Adrenal gland (tissue), 9 donors: ENCODE measurements at regions not wholly inside any gene's neighbourhood (a gene's known extent, or its start where the extent isn't known, plus 50 kb on each side); places are given as distances from the start of the nearest gene placed in this dataset.
"Not testable (repeated sequence)": the region's sequence is repeated elsewhere in the genome, so short reads cannot be mapped to it uniquely, and the experiment has no call there.

Experiments
- DNase-seq, 7 donors: peaks; one replicate each; pipeline ENCODE4 v3.0.0-alpha.2; 2019 to 2020
- H3K27ac ChIP-seq, 5 donors: fragments of 200-600 bp; sonication (generic) in 4 of 5; 1 replicate in 3 of 5; 2 replicates in 2 of 5; pipeline versions ENCODE4 v1.5.1 to v1.8.0; 2016 to 2020; ENCODE audit warnings: mild to moderate bottlenecking in 1 of 5
- H3K27me3 ChIP-seq: fragments of 200-600 bp; 2 replicates; pipeline ENCODE4 v1.8.0; 2021
- H3K36me3 ChIP-seq, 2 donors: fragments of 200-600 bp; replicated peaks in 1 of 2; 1 replicate in 1 of 2; 2 replicates in 1 of 2; pipeline versions ENCODE4 v1.5.1 to v1.8.0; 2018 to 2022
- H3K4me1 ChIP-seq, 2 donors: fragments of 200-600 bp; replicated peaks in 1 of 2; 1 replicate in 1 of 2; 2 replicates in 1 of 2; pipeline versions ENCODE4 v1.5.1 to v1.8.0; 2018 to 2021
- H3K4me3 ChIP-seq, 4 donors: fragments of 200-600 bp; sonication (generic) in 3 of 4; one replicate each; pipeline ENCODE4 v1.5.1; 2016 to 2018
- H3K9me3 ChIP-seq, 3 donors: fragments of 200-600 bp; sonication (generic) in 1 of 3; replicated peaks in 1 of 3; 1 replicate in 2 of 3; 2 replicates in 1 of 3; pipeline versions ENCODE4 v1.5.1 to v1.8.0; 2016 to 2021
- POLR2A ChIP-seq, 2 donors: fragments of 450-650 bp; IDR thresholded peaks; one replicate each; pipeline ENCODE4 v1.6.1; 2017; ENCODE audit warnings: antibody characterized with exemption in 2 of 2, mild to moderate bottlenecking in 2 of 2, moderate library complexity in 1 of 2
- WGBS, 4 donors: extraction: QIAGEN DNeasy Blood & Tissue Kit in 2 of 4; methylation state at CpG; one replicate each; pipeline versions ENCODE4 v1.1.5 to v1.1.7; 2013 to 2017; 5-methylcytosine and 5-hydroxymethylcytosine counted together
- intact Hi-C, 2 donors: fragments of 100-400 bp; cut with DNase I; formaldehyde crosslinking; loops; one replicate each; pipeline versions ENCODE4 v1.14.1 to v1.15.0; 2022 to 2023
- TF ChIP-seq, protein P1 (sequence below), 6 experiments: fragments of 450-650 bp in 4 of 6; fragments of 200-600 bp in 2 of 6; sonication (generic) in 1 of 6; IDR thresholded peaks; 1 replicate in 5 of 6; 2 replicates in 1 of 6; pipeline versions ENCODE4 v1.5.1 to v1.8.0; 2016 to 2021; ENCODE audit warnings: antibody characterized with exemption in 6 of 6, mild to moderate bottlenecking in 2 of 6, moderate library complexity in 1 of 6
- donor health status: healthy with polysubstance abuse.
- donor health status: Bipolar disorder and iron deficiency.
- donor health status: DM: yes; HTN: yes; CAD: no.
- donor health status: DM: no; HTN: no; CAD: no.
- donor health status: DM: no; HTN: no; CAD: no.

DNA sequence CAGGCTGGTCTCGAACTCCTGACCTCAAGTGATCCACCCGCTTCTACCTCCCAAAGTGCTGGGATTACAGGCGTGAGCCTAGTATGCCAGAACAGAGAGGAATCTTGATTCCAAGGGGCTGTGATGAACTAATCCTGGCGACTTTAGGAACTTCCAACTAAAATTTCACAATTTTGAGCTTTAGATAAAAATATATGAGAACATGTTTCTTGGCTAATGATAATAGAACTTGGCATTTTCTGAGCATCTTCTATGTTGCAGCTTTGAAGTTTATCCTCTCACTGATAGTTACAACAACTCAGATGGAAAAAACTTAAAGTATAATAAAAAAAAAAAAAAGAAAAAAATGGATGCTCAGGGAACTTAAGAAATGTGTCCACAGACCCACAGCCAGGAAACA, 69.8 kb upstream of the WSCD1 start:
- no peaks in the 10 kb centered on the region for H3K4me1 ChIP-seq
- TF ChIP-seq, protein P1, sequence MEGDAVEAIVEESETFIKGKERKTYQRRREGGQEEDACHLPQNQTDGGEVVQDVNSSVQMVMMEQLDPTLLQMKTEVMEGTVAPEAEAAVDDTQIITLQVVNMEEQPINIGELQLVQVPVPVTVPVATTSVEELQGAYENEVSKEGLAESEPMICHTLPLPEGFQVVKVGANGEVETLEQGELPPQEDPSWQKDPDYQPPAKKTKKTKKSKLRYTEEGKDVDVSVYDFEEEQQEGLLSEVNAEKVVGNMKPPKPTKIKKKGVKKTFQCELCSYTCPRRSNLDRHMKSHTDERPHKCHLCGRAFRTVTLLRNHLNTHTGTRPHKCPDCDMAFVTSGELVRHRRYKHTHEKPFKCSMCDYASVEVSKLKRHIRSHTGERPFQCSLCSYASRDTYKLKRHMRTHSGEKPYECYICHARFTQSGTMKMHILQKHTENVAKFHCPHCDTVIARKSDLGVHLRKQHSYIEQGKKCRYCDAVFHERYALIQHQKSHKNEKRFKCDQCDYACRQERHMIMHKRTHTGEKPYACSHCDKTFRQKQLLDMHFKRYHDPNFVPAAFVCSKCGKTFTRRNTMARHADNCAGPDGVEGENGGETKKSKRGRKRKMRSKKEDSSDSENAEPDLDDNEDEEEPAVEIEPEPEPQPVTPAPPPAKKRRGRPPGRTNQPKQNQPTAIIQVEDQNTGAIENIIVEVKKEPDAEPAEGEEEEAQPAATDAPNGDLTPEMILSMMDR (IDR thresholded peaks at IDR 0.05): no peak
- TF ChIP-seq POLR2A (IDR thresholded peaks at IDR 0.05): no peak
- no peaks in the 10 kb centered on the region for H3K27me3 ChIP-seq
- no peaks in the 10 kb centered on the region for H3K9me3 ChIP-seq
- WGBS, 4 donors: 64 to 74% (median 71%) methylated on average over 4 of the region's 4 CpGs
- H3K36me3 ChIP-seq: no peaks in the 10 kb centered on the region
- no peak for DNase-seq
- no peak overlapping the region for H3K4me3 ChIP-seq
- no peak overlapping the region for H3K27ac ChIP-seq
- intact Hi-C loops: no loop called here

DNA sequence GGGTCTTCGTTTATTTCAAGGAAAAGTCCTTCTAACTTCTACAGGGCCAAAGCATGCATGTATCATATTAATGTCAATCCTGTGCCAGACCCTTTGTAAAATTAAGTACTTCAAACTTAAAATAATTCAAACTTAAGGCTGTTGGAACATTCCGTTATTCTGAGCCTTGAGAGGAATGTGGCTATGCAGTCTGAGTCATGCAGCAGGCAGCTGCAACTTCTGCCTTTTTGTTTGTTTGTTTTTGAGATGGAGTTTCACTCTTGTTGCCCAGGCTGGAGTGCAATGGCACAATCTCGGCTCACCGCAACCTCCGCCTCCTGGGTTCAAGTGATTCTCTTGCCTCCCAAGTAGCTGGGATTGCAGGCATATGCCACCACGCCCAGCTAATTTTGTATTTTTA, 67.0 kb upstream of the WSCD1 start:
- H3K4me3 ChIP-seq, DNase-seq, intact Hi-C loops, H3K9me3 ChIP-seq, H3K27ac ChIP-seq, H3K4me1 ChIP-seq, H3K36me3 ChIP-seq, H3K27me3 ChIP-seq: not testable (repeated sequence)
- 59 to 68% (median 64%) methylated on average over 6 of the region's 6 CpGs for WGBS, 4 donors

- DNase-seq: no peak
- TF ChIP-seq POLR2A (IDR thresholded peaks at IDR 0.05): no peak
- TF ChIP-seq, protein P1 (IDR thresholded peaks at IDR 0.05): no peak
- intact Hi-C loops: no loop called here
- no peak overlapping the region for H3K27ac ChIP-seq
- no peaks in the 10 kb centered on the region for H3K9me3 ChIP-seq
- no peaks in the 10 kb centered on the region for H3K36me3 ChIP-seq
- no peak overlapping the region for H3K4me3 ChIP-seq
- H3K27me3 ChIP-seq: no peaks in the 10 kb centered on the region
- no peaks in the 10 kb centered on the region for H3K4me1 ChIP-seq
- WGBS, 4 donors: 68 to 88% (median 78%) methylated on average over 6 of the region's 6 CpGs
These were observed 64.2 kb upstream of the WSCD1 start for GRCh38 chr17:6005939-6006338.

GRCh38 chr17:6011206-6011605, 59.0 kb upstream of the WSCD1 start:
- Histone ChIP-seq H3K4me1 (no peaks in the 10 kb centered on the region), H3K9me3 (no peaks in the 10 kb centered on the region), H3K27me3 (no peaks in the 10 kb centered on the region), H3K27ac (no peak overlapping the region), H3K36me3 (no peaks in the 10 kb centered on the region), H3K4me3 (no peak overlapping the region)
- DNase-seq: no peak
- intact Hi-C loops: no loop called here
- WGBS, 4 donors: 26 to 50% (median 37%) methylated on average over 1 of the region's 1 CpG
- TF ChIP-seq, protein P1 (IDR thresholded peaks at IDR 0.05): no peak
- no peak for TF ChIP-seq POLR2A (IDR thresholded peaks at IDR 0.05)

- WGBS, 4 donors: 64 to 82% (median 71%) methylated on average over 1 of the region's 1 CpG
These were observed 51.4 kb upstream of the WSCD1 start for GRCh38 chr17:6018788-6019187.

More at GRCh38 chr17:6018788-6019187, 51.4 kb upstream of the WSCD1 start:
- no peaks in the 10 kb centered on the region for H3K9me3 ChIP-seq
- peaks cover 9% of the 10 kb centered on the region for H3K27me3 ChIP-seq
- no peak overlapping the region for H3K27ac ChIP-seq
- TF ChIP-seq POLR2A (IDR thresholded peaks at IDR 0.05): no peak
- TF ChIP-seq, protein P1 (IDR thresholded peaks at IDR 0.05): no peak
- no peaks in the 10 kb centered on the region for H3K4me1 ChIP-seq
- no peak overlapping the region for H3K4me3 ChIP-seq
- H3K36me3 ChIP-seq: no peaks in the 10 kb centered on the region
- intact Hi-C loops: no loop called here
- DNase-seq: no peak
